ENCODE measurements at regions not wholly inside any gene's neighbourhood (a gene's known extent, or its start where the extent isn't known, plus 50 kb on each side); places are given as distances from the start of the nearest gene placed in this dataset.
"Not testable (repeated sequence)": the region's sequence is repeated elsewhere in the genome, so short reads cannot be mapped to it uniquely, and the experiment has no call there.

DNA sequence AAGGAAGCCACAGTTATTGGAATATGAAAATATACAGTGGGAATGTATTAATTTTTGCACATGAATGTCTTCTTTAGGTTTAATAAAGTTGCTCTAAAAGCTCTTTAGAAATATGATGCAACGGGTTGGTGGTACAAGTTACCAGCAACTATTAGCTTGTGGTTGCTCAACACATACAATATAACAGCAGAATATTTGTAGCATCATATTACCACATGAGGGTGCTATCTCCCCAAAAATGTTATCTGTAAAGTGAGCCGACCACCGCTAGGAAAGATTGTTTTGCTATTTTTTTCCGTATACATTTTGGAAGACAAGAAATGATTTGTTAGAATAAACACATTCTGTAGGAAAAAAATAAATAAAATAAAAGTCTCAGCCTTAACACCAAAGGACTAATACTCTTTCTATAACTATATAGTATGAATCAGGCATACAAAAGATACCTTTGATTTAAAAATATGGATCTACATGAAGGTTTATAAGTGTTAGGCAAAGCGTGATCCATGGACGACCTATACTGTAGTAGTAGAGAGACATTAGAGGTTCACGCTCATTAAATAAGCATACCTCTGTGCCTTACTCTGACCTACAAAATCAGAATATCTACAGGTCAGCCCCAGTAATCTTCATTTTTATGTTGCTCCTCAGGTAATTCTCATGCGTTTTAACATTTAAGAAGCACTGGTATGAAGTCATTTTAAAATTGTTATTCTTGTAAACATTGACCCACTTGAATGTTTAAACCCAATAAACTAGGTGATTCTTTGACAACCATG, 1110.6 kb upstream of the ACVR2A start:
- DNase-seq = no peak

- no peak for DNase-seq
These were observed 1113.9 kb upstream of the ACVR2A start for GRCh38 chr2:146730882-146731281.

DNA sequence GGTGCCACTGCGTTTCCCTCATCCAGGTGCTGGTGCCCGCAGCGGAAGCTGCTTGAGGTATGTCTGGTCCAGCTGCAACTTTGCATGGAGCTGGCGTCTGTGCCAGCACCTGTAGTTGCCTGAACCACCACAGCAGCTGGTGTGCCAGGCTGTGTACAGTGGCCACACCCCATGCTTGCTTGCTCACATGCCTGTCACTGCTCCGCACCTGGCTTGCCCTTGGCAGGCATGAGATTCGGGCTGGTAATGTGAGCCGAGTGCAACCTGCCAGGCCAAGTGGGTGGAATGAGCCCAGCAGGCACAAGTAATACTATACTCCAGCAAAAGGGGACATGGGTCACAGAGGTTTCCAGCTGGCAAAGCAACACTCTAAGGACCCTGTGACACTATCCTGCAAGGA, 1123.3 kb upstream of the ACVR2A start:
- DNase-seq = no peak

GRCh38 chr2:146720170-146720569, 1124.7 kb upstream of the ACVR2A start:
- DNase-seq = no peak

DNA sequence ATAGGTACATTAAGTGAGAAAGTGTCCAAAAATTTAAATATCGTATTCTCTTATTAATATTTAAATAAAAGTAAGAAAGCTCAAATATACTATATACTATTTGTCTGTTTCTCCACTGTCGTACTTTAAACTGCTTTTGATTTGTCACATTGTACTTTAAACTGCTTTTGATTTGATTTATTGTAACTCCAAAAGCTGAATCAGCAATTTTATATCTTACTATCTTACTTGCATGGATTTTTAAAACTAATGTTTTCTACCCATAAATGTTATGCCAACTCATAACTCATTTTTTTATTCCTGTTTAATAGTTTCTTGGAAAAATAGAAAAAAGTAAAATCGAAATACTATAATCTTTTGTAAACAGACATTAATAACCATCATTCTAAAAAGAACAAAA, 1128.2 kb upstream of the ACVR2A start:
- no peak for DNase-seq

DNA sequence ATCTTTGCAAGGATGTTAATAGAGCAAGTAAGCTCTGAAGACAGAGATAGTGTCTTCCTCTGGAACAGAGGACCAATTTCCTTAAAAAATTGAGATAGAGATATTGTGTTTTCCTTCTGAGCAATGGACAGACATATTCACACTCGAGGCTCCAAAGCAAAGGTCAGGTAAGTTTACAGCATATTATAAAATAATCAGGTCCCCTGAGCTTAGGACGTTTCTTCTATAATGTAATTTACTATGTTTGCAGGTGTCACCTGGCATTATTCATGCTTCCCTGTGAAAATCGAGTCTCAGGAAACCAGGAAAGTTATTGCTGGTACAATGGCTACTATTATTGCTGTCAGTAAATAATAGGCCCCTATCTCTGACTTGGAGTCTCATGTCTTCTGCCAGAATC, 1135.8 kb upstream of the ACVR2A start:
- DNase-seq = no peak

GRCh38 chr2:146701183-146701582, 1143.6 kb upstream of the ACVR2A start:
- no peak for DNase-seq

DNA sequence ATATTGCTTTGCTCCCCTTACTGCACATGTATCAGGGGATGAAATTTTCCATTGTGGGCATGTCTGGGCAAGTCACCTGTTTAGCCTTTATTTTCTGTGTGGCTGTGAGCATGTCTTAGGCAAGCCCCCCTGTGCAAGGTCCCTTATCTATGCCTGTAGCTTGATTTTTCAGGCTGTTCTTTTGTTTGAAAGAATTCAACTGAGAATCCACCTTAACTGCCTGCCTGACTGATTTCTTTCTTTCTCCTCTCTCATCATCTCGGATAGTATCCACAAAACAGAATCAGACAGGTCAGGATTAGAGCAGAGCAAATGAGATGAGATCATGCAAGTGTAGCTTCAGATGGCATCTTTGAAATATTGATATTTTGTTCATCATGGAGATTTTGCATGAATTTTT, 1147.5 kb upstream of the ACVR2A start:
- DNase-seq = no peak

DNA sequence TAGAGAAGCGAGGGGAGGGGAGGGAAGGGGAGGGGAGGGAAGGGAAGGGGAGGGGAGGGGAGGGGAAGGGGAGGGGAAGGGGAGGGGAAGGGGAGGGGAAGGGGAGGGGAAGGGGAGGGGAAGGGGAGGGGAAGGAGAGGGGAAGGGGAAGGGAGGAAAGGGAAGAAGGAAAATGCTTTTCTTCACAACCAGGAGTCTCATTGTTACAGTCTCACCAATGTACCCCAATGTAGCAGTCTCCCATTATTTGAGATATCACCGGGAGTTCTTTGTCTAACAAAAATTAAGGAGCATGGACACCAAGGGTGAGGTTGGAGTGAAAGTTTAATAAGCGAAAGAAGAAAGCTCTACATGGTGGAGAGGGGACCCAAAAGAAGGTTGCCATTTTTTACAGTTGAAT, 1148.0 kb upstream of the ACVR2A start:
- DNase-seq = not testable (repeated sequence)

GRCh38 chr2:146681991-146682390, 1162.8 kb upstream of the ACVR2A start:
- no peak for DNase-seq

DNA sequence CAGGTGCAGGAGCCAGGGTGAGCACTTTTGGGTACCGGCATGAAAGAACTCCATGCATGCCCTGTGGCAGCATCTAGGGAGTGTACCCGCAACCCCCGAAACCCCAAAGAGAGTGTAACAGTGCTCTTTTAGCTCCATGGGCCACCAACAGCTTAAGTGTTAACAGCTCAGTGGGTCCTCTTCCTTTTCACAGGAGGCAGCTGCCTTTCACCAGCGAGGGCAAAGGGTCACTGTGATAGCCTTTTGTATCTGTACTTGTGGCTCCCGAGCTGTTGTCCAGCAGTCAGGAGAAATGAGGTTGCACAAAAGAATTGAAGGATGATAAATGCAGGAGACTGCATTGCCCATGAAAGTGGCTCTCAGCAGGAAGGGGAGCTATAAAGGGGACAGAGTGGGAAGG, 1166.3 kb upstream of the ACVR2A start:
- no peak for DNase-seq

GRCh38 chr2:146677280-146677679, 1167.5 kb upstream of the ACVR2A start:
- no peak for DNase-seq

DNA sequence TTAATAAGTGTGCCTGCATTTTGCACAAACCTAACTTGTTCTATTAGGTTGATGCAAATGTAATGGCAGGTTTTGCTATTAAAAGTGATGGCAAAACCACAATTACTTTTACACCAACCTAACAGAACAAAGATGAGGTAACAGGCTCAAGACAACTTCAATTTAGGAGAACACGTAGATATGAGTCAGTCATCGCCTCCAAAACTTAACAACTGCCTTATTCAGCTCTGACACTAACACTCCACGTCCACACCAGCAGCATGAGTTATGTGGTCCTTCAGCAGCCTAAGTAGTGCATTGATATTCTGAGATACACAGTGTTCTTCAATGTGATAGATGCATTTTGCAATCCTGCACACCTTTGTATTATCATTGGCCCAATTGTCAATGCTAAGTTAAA, 1175.1 kb upstream of the ACVR2A start:
- DNase-seq = no peak

DNA sequence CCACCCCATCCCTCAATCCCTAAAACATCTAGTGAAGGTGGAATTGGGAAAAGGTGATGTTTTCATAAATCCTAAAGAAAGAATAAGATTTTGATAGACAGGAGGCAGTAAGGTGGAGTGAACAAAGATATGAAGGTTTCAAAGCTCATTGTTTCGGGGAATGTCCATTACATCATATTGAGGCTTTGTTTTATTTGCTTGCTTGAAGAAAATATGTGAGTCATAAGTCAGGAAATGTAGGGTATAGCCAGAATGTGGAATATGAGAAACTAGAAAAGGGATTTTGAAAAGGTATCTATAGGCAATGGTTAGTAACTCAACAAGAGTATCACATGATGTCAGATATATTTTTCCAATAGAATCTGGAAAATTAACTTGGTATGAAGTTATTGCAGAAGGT, 1178.5 kb upstream of the ACVR2A start:
- DNase-seq = no peak

DNA sequence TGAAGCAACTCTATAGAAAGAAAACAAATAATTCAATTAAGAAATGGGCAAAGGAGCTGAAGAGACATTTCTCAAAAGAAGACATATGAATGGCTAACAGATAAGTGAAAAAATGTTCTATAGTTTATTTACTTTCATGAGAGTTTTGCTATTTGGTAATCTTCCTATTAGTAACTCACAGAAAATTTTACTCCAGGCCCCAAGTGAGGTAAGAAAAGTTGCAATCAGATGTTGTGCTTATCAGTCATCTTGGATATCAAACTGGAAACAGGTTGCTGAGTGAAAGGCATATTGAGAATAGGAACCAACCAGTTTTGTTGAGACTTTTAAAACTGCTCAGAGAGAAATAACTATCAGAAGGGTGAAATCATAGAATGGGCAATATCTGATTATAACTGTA, 1179.0 kb upstream of the ACVR2A start:
- DNase-seq = no peak

DNA sequence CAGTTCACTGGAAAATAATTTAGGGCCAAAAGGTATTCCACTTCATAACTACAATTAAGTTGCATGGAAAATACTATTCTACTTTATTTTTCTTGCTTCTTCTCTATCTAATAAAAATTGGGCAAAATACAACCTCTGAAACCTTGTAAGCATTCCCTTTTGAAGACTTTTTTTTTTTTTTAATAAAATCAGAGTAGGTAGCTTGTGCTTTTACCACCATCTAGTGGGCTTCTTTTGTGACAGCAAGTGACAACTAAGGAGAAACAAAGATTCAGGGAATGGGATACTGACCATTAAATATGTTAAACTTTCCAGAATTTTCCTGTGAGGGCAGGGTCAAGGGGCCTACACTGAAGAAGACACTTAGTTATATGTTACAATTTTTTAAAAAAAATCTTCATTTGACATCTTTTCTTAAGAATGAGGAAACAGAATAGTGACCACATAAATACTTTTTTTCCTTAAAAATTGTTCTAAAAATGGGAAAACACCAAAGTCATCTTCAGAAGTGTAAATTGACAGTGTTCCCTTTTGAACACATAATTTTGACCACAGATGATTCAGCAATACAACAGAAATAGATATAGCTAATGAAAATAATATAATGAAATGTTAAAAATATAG, 1183.2 kb upstream of the ACVR2A start:
- no peak for DNase-seq

DNA sequence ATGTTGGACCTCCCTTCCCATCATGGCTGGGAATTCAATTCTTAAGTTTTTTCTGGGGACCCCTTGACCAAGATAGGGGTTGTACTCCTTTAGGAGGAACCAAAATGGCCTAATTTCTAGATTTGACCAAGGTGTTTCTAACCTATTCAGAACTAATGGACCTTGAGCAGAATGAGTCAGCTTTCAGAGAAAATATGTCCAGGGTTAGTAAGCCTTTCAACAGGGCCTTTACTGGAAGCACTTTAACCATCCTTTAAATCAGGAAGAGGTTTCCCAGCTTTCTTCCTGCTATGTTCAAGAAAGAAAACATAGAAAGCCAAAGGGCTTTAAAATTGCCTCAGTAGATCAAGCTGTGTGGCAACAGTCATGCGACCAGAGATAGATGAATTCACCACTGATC, 1184.9 kb upstream of the ACVR2A start:
- DNase-seq = no peak

- no peak for DNase-seq
These were observed 1192.5 kb upstream of the ACVR2A start for GRCh38 chr2:146652311-146652710.

DNA sequence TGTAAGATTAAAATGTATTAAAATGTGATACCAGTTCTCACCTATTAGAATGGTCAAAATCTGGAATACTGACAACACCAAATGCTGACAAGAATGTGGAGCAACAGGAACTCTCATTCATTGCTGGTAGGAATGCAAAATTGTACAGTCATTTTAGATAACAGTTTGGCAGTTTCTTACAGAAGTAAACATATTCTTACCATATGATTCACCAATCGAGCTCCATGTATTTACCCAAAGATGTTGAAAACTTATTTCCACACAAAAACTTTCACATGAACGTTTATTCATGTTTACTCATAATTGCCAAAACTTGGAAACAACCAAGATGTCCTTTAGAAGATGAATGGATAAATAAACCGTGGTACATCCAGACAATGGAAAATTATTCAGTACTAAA, 1193.5 kb upstream of the ACVR2A start:
- no peak for DNase-seq

- no peak for DNase-seq
These were observed 1202.8 kb upstream of the ACVR2A start for GRCh38 chr2:146642066-146642465.

GRCh38 chr2:146634230-146635097, 1210.4 kb upstream of the ACVR2A start:
- no peak for DNase-seq

DNA sequence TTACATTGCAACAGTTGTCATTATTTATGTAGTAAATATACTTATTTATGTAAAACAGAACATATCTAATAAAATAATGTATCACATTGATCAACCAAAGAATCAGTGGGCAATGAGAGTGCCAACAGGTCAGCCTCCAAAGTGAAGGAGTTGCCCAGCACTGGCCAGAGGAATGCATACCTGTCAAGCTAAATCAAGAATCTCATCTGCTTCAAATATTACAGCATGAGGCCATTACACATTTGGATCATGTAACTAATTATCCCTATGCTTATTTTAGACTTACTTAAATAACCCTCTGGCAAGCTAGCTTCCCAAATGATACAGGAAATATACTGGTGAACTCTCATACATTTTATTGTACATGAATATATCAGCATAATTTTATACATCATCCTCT, 1211.7 kb upstream of the ACVR2A start:
- no peak for DNase-seq

DNA sequence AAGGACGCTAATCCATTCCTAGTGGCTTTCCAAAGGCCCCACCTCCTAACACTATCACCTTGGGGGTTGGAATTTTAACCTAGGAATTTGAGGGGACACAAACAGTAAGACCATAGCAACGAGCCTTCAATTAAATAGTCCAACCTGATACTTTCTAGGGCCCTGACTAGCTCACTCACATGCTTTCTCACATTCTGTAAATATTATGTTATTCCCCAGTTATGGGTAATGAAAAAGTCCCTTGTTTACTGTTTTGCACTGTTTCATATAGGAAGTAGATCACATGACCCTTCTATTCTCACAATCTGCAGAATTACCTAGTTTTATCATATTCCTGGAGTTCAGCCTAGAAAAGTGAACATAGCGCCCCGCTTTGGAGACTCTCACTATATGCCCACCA, 1212.1 kb upstream of the ACVR2A start:
- no peak for DNase-seq
